ENCODE measurements at regions not wholly inside any gene's neighbourhood (a gene's known extent, or its start where the extent isn't known, plus 50 kb on each side); places are given as distances from the start of the nearest gene placed in this dataset.

- no peak for TF ChIP-seq CTCF (IDR thresholded peaks at IDR 0.05; ENCODE audit: borderline replicate concordance, control extremely low read depth, extremely low read depth, insufficient read depth, missing control alignments)
- in situ Hi-C loops (cut with MboI; ENCODE audit: low sequenced_read_pairs, unreplicated experiment), result no loop called here
- no peak for DNase-seq (ENCODE audit: low spot score)
Observed at GRCh38 chr7:98472521-98472954, 71.6 kb upstream of the BAIAP2L1 start.

GRCh38 chr7:98470485-98471240 lies 69.8 kb upstream of the BAIAP2L1 start:
- in situ Hi-C loops (cut with MboI; ENCODE audit: low sequenced_read_pairs, unreplicated experiment), result no loop called here
- TF ChIP-seq CTCF (IDR thresholded peaks at IDR 0.05; ENCODE audit: borderline replicate concordance, control extremely low read depth, extremely low read depth, insufficient read depth, missing control alignments), result no peak
- DNase-seq (ENCODE audit: low spot score), result peak; percentile 48

GRCh38 chr7:98469088-98469487 lies 68.2 kb upstream of the BAIAP2L1 start:
- no peak for DNase-seq (ENCODE audit: low spot score)
- TF ChIP-seq CTCF (IDR thresholded peaks at IDR 0.05; ENCODE audit: borderline replicate concordance, control extremely low read depth, extremely low read depth, insufficient read depth, missing control alignments), result no peak
- in situ Hi-C loops (cut with MboI; ENCODE audit: low sequenced_read_pairs, unreplicated experiment), result no loop called here

GRCh38 chr7:98467570-98468312 lies 66.9 kb upstream of the BAIAP2L1 start:
- DNase-seq (ENCODE audit: low spot score), result no peak
- in situ Hi-C loops (cut with MboI; ENCODE audit: low sequenced_read_pairs, unreplicated experiment), result no loop called here
- no peak for TF ChIP-seq CTCF (IDR thresholded peaks at IDR 0.05; ENCODE audit: borderline replicate concordance, control extremely low read depth, extremely low read depth, insufficient read depth, missing control alignments)

GRCh38 chr7:98465022-98465421 lies 64.1 kb upstream of the BAIAP2L1 start:
- in situ Hi-C loops (cut with MboI; ENCODE audit: low sequenced_read_pairs, unreplicated experiment), result no loop called here
- TF ChIP-seq CTCF (IDR thresholded peaks at IDR 0.05; ENCODE audit: borderline replicate concordance, control extremely low read depth, extremely low read depth, insufficient read depth, missing control alignments), result no peak
- no peak for DNase-seq (ENCODE audit: low spot score)

- no peak for TF ChIP-seq CTCF (IDR thresholded peaks at IDR 0.05; ENCODE audit: borderline replicate concordance, control extremely low read depth, extremely low read depth, insufficient read depth, missing control alignments)
- in situ Hi-C loops (cut with MboI; ENCODE audit: low sequenced_read_pairs, unreplicated experiment), result no loop called here
- no peak for DNase-seq (ENCODE audit: low spot score)
Observed at GRCh38 chr7:98464558-98464940, 63.7 kb upstream of the BAIAP2L1 start.
